ENCODE measurements at regions not wholly inside any gene's neighbourhood (a gene's known extent, or its start where the extent isn't known, plus 50 kb on each side); places are given as distances from the start of the nearest gene placed in this dataset.

- 63 to 70% (median 67%) methylated on average over 11 to 12 of the region's 12 CpGs for WGBS, 4 donors
- H3K9me3 ChIP-seq (replicated peaks in 1 of 3), result no peaks in the 10 kb centered on the region
- intact Hi-C loops (cut with DNase I), result no loop called here
- no peak for TF ChIP-seq CTCF (IDR thresholded peaks at IDR 0.05)
- no peak for TF ChIP-seq POLR2A (IDR thresholded peaks at IDR 0.05)
- H3K36me3 ChIP-seq (replicated peaks in 1 of 2), result no peaks in the 10 kb centered on the region
- no peaks in the 10 kb centered on the region for H3K27me3 ChIP-seq
- no peak for DNase-seq
- H3K27ac ChIP-seq, result no peak overlapping the region
- H3K4me1 ChIP-seq (replicated peaks in 1 of 2), result no peaks in the 10 kb centered on the region
- no peak overlapping the region for H3K4me3 ChIP-seq
These were observed 1235.2 kb downstream of the BRD1 start for GRCh38 chr22:48592488-48592887.

GRCh38 chr22:48592066-48592345 is 1235.7 kb downstream of the BRD1 start:
- no peaks in the 10 kb centered on the region for H3K36me3 ChIP-seq (replicated peaks in 1 of 2)
- 70 to 76% (median 76%) methylated on average over 2 to 3 of the region's 3 CpGs; no CpG with 5 or more reads in 1 of the 4 donors for WGBS, 4 donors
- intact Hi-C loops (cut with DNase I), result no loop called here
- no peak overlapping the region for H3K4me3 ChIP-seq
- H3K27me3 ChIP-seq, result no peaks in the 10 kb centered on the region
- no peaks in the 10 kb centered on the region for H3K9me3 ChIP-seq (replicated peaks in 1 of 3)
- H3K27ac ChIP-seq, result no peak overlapping the region
- TF ChIP-seq CTCF (IDR thresholded peaks at IDR 0.05) (no peak), POLR2A (IDR thresholded peaks at IDR 0.05) (no peak)
- H3K4me1 ChIP-seq (replicated peaks in 1 of 2), result no peaks in the 10 kb centered on the region
- no peak for DNase-seq

- Histone ChIP-seq H3K4me1 (replicated peaks in 1 of 2) (no peaks in the 10 kb centered on the region), H3K9me3 (replicated peaks in 1 of 3) (no peaks in the 10 kb centered on the region), H3K36me3 (replicated peaks in 1 of 2) (no peaks in the 10 kb centered on the region), H3K27me3 (no peaks in the 10 kb centered on the region), H3K4me3 (no peak overlapping the region), H3K27ac (no peak overlapping the region)
- intact Hi-C loops (cut with DNase I), result no loop called here
- WGBS, 4 donors, result 80 to 100% (median 87%) methylated on average over 1 to 29 of the region's 29 CpGs
- no peak for TF ChIP-seq CTCF (IDR thresholded peaks at IDR 0.05)
- TF ChIP-seq POLR2A (IDR thresholded peaks at IDR 0.05), result no peak
- DNase-seq, result no peak
These were observed 1236.2 kb downstream of the BRD1 start for GRCh38 chr22:48591286-48592065.

GRCh38 chr22:48589901-48590300 is 1237.8 kb downstream of the BRD1 start:
- 86 to 89% (median 88%) methylated on average over 19 of the region's 19 CpGs for WGBS, 4 donors
- Histone ChIP-seq H3K4me1 (replicated peaks in 1 of 2) (no peaks in the 10 kb centered on the region), H3K27me3 (no peaks in the 10 kb centered on the region), H3K9me3 (replicated peaks in 1 of 3) (no peaks in the 10 kb centered on the region), H3K4me3 (no peak overlapping the region), H3K36me3 (replicated peaks in 1 of 2) (no peaks in the 10 kb centered on the region), H3K27ac (no peak overlapping the region)
- intact Hi-C loops (cut with DNase I), result no loop called here
- TF ChIP-seq CTCF (IDR thresholded peaks at IDR 0.05), result no peak
- TF ChIP-seq POLR2A (IDR thresholded peaks at IDR 0.05), result no peak
- DNase-seq, result no peak

Measured in adrenal gland (tissue), 9 donors.